GM19035 (cell line): ENCODE measurements at regions not wholly inside any gene's neighbourhood (a gene's known extent, or its start where the extent isn't known, plus 50 kb on each side); places are given as distances from the start of the nearest gene placed in this dataset.
"Not testable (repeated sequence)": the region's sequence is repeated elsewhere in the genome, so short reads cannot be mapped to it uniquely, and the experiment has no call there.

Source experiments
- ATAC-seq: cut with Tn5 transposase; IDR thresholded peaks from one replicate; pipeline ENCODE4 v1.9.1; 2021; ENCODE audit not compliant: unreplicated experiment

DNA sequence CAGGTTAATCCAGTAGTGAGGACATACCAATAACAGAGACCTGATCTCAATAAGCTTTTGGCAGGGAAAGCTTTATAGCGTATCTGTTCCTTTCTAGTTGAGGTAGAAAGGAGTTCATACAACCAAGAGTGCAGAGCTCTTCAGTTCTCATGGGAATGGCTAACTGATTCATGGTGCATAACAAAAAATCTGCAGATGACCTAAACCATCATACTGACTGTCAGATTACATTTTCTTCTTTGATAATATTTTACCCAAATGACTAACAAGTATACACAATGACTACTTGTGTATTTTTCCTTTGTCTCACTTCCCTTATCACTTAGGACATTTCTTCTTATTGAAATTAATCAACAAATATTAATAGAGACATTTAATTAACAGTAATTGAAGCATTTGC is 140.0 kb upstream of the SERTAD2 start:
- no peak for ATAC-seq

DNA sequence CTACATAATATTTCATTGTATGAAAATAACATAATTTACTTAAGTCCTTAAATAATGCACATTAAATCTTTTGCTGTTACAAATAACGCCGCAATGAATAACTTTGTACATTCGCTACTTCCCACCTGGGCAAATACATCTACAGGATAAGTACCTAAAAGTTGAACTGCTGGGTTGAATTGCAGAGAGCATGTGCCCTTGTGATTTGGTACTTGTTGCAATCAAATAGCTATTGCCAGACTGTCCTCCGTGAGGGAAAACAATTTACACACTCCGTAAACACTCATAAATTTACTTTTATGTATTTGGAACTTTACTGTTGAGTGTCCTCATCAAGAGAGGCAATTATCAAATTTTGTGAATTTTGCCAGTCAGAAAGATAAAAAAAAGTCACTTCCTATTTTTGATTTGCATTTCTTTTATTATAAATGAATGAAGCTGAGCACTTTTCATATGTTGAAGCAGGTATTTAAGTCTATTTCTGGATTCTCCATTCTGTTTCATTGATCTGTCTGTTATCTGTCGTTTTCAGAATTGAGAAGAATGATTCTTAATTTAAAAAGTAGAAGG is 140.8 kb upstream of the SERTAD2 start:
- ATAC-seq, result no peak

DNA sequence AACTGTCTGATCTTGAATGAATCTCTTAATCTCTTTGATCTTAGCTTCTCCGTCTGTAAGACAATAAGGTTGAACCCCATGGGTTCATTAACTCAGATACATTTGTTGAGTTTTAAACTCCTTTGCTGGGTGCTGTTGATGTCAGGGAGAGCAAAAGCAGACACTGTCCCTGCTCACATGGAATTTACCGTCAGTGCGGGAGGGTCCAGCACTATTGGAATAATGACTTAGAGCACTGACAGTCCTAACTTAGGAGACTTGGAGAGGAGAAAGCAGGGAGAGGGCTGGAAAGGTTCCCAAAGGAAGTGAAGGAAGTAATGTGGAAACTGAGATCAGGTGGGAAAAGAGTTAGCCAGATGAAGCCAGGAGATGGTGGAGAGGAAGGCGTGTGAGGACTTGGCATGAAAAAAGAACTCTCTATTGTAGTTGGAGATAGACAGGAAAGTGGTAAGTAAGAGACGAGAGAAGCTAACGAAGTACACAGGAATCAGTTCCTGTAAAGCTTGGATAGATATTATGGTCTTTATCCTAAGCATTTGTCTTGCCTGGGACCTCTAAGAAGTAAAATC is 141.4 kb upstream of the SERTAD2 start:
- no peak for ATAC-seq

DNA sequence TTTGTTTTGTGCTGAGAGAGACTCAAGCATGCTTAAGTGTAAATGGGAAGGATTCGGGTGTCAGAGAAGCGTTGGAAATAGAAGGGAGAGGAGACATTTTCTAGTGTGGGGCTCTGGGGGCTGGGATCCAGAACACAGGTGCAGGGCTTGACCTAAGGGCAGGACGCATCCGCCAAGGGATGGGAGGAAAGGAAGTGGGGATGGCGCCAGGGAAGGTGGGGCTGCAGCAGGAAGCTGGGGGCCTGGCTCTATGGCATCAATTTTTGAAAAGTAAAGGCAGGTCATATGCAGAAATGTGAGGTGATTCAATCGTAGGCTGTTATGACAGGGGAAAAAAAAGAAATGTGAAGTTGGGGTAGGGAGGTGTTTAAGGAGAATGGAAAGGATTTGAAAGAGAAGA is 143.2 kb upstream of the SERTAD2 start:
- ATAC-seq, result no peak

DNA sequence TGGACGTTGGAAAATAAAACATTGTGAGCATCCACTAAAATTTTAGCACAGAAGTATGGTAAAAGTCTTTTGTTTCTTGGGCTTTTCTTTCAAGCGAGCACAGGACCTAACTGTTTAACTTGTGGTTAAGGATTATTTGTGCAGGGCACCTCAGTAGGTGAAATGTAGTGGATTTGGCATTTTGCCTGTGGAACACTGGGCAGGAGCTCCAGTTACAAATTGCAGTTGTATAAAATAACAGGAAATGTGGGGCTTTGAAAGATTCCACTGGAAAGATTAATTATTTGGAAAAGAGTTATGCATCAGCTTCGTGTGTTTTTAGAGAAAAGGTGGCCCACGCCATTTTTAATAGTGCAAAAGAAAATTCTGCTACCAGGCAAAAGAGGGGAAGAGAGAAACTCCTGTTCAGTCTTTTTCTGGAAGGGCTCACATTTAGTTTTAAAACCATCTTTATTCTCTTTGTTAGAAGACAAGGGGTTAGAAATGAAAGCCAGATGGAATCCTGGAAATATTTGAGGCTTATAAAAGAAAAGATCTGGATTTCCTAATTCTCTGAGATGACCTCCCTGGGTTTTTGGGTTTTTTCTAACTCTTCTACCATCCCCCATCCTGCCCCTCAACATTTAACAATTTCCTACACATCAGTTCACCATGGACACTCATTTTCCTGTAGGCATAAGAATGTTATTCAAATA is 144.3 kb upstream of the SERTAD2 start:
- no peak for ATAC-seq

- no peak for ATAC-seq
Observed at GRCh38 chr2:64799592-64800252, 146.0 kb upstream of the SERTAD2 start.

GRCh38 chr2:64803776-64804175 is 150.1 kb upstream of the SERTAD2 start:
- no peak for ATAC-seq

DNA sequence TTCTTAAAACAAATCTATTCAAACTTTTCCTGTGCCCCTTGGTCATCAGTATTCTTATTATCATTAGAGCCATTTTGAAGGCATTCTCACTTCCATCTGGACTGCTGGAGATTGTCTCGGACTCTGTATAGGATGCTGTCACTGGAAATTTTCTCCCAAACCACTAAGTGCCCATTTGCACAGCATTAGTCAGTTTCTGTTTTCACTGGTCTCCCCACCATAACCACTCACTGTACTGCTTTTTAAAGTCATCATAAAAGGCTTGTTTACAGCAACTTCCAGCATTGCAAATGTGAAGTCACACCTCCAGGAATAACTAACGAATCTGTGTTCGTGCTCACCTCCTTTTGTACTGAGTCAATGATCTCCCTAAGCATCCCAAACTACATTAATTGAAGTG is 150.9 kb upstream of the SERTAD2 start:
- no peak for ATAC-seq

GRCh38 chr2:64807417-64807816 is 153.7 kb upstream of the SERTAD2 start:
- peak; percentile 63 for ATAC-seq

DNA sequence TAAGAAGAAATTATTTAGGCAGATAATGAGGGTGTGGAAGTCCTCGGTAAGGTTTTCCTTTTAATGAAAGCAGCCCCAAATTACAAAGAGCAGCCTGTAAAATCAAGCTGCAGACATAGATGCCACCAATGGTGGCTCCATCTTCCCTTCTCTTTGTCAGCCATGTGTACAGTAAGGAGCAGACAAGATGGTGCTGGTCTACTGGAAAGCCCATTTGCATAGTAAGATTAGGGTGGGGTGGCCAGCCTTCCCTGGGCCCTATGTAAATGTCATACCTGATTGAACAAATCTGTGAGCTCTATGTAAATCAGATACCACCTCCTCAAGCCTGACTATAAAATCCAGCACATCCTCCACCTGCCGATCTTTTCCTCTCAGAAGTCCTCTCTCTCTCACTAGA is 154.4 kb upstream of the SERTAD2 start:
- ATAC-seq, result no peak

- no peak for ATAC-seq
Observed at GRCh38 chr2:64808754-64809153, 155.0 kb upstream of the SERTAD2 start.

DNA sequence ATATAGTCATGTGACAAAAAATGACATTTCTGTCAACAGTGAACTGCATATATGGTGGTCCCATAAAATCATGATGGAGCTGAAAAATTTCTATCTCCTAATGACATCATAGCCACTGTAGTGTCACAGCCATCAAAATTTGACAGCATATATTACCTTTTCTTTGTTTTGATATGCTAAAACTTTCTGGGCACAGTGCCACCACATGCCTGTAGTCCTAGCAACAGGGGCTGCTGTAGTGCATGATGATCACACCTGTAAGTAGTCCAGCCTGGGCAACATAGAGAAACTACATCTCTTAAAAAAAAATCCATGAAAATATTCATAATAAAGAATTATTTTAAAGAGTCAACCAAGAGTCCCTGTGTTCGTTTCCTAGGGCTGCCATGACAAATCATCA is 155.5 kb upstream of the SERTAD2 start:
- no peak for ATAC-seq

DNA sequence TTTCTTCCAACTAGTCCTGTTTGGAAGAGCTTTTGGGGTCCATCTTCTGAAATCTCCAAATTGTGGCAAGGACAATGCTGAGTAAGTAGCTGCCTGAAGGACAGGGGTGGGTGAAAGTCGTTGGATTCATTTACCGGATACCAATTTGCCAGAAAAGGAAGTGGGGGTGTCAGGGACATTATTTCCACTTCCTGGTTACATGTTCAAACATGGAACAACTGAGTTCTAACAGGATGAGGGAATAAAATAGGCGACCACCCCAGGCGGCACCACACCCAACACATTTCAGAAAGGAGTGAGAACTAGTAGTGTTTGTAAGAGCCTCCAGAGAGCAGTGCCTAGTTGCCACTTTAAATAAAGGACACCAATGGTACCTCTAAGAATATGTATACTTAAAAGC is 158.6 kb upstream of the SERTAD2 start:
- no peak for ATAC-seq

- no peak for ATAC-seq
Observed at GRCh38 chr2:64814007-64814406, 160.3 kb upstream of the SERTAD2 start.

GRCh38 chr2:64816526-64816925 is 162.8 kb upstream of the SERTAD2 start:
- not testable (repeated sequence) for ATAC-seq

DNA sequence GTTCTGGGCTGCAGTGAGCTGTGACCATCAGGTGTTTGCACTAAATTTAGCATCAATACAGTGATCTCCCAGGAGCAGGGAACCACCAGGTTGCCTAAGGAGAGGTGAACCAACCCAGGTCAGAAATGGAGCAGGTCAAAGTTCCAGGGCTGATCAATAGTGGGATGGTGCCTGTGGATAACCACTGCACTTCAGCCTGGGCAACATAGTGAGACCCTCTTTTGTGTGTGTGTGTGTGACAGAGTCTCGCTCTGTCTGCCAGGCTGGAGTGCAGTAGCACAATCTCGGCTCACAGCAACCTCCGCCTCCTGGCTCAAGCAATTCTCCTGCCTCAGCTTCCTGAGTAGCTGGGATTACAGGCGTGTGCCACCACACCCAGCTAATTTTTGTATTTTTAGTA is 163.7 kb upstream of the SERTAD2 start:
- ATAC-seq, result no peak

- no peak for ATAC-seq
Observed at GRCh38 chr2:64818664-64819060, 164.9 kb upstream of the SERTAD2 start.

GRCh38 chr2:64819361-64819760 is 165.6 kb upstream of the SERTAD2 start:
- no peak for ATAC-seq

DNA sequence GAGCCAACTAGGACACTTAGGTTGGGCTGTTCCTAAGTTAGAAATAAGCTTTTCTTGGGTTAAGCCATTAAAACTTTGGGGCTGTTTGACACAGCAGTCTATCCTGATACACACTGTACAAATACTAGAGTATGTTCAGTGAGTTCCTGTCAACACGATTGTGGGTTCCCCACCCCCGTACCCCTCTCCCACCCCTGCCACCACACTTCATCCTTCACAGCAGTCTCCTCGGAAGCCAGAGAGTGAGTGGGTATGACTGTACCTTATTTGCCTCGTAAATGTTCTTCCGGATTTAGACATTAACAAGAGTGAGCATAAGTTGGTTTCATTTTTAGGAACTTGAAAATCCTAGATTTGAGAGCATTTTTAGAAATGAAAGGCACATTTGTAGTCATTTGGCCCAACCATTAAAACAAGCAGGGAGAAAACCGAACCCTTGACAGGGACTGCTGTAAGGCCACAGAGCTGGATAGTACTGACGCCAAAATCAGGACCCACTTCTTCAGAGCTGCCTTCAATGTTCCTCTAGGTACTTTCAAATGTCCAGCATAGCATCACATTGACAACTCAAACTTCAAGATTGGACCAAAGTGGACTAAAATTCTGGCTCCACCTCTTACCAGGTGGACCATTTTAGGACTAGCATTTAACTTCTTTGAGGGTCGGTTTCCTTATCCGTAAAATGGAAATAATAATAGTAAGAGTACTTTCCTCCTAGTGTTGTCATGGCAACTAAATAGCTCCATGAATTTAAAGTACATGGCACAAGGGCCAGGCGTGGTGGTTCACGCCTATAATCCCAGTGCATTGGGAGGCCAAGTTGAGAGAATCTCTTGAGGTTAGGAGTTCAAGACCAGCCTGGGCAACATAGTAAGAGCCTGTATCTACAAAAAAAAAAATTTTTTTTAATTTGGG is 166.3 kb upstream of the SERTAD2 start:
- peak; percentile 90 for ATAC-seq

DNA sequence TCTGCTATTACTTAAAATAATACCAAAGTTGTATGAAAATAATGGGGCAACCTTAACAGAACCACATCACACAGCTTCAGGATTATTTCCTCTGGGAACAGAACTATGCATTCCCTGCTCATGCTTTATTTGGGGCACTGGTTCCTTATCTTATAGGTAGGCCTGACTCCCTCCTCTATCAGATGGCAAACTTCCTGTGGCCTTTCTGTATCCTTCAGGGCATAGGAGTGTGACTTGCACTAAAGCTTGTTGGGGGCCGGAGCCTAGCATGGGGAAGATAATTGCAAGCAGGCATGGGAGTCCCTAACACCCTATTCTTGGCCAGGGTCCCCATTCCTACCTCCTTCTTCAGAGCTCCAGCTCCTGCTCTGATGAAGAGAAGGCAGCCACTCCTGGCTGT is 167.2 kb upstream of the SERTAD2 start:
- no peak for ATAC-seq

GRCh38 chr2:64823794-64824193 is 165.4 kb upstream of the SLC1A4 start:
- no peak for ATAC-seq
